Ovary (tissue), 7 donors: ENCODE measurements at regions not wholly inside any gene's neighbourhood (a gene's known extent, or its start where the extent isn't known, plus 50 kb on each side); places are given as distances from the start of the nearest gene placed in this dataset.

ENCODE experiments used
- DNase-seq, 5 donors: peaks; one replicate each; pipeline ENCODE4 v3.0.0-alpha.2; 2019 to 2020
- H3K27ac ChIP-seq, 2 donors: fragments of 200-600 bp; one replicate each; pipeline versions ENCODE4 v1.5.1 to v1.8.0; 2019 to 2022
- H3K27me3 ChIP-seq: fragments of 200-600 bp; one replicate; pipeline ENCODE4 v1.8.0; 2022
- H3K36me3 ChIP-seq: fragments of 200-600 bp; sonication (generic); one replicate; pipeline ENCODE4 v1.5.1; 2019
- H3K4me1 ChIP-seq: one replicate; pipeline ENCODE4 v1.8.1; 2013; ENCODE audit warnings: mild to moderate bottlenecking, moderate library complexity; ENCODE audit not compliant: insufficient read depth
- H3K4me3 ChIP-seq: fragments of 200-600 bp; sonication (generic); one replicate; pipeline ENCODE4 v1.5.1; 2017
- H3K9me3 ChIP-seq, 2 donors: fragments of 200-600 bp in 1 of 2; sonication (generic) in 1 of 2; one replicate each; pipeline versions ENCODE4 v1.5.1 to v1.8.1; 2013 to 2019; ENCODE audit warnings: mild to moderate bottlenecking in 1 of 2, moderate library complexity in 1 of 2
- EP300 ChIP-seq: sonication (generic); formaldehyde crosslinking; IDR thresholded peaks from one replicate; pipeline ENCODE4 v1.6.1; 2017; ENCODE audit warnings: antibody characterized with exemption
- POLR2A ChIP-seq: fragments of 450-650 bp; IDR thresholded peaks from one replicate; pipeline ENCODE4 v1.6.1; 2017; ENCODE audit warnings: antibody characterized with exemption, mild to moderate bottlenecking, moderate library complexity
- WGBS, 3 donors: extraction: QIAGEN DNeasy Blood & Tissue Kit in 1 of 3; methylation state at CpG; one replicate each; pipeline versions ENCODE4 v1.1.5 to v1.1.7; 2013 to 2017; 5-methylcytosine and 5-hydroxymethylcytosine counted together
- intact Hi-C, 4 donors: fragments of 100-400 bp; cut with DNase I; formaldehyde crosslinking; loops; one replicate each; pipeline versions ENCODE4 v1.11.0 to v1.15.1; 2022 to 2023
- TF ChIP-seq, protein P1 (sequence below), 3 donors: fragments of 450-650 bp in 2 of 3; fragments of 200-600 bp in 1 of 3; IDR thresholded peaks; one replicate each; pipeline versions ENCODE4 v1.5.1 to v1.8.0; 2016 to 2022; ENCODE audit warnings: antibody characterized with exemption in 3 of 3, mild to moderate bottlenecking in 1 of 3
- donor health status: DM: no; HTN: no; CAD: no; lungs with moderate emphysema.
- donor health status: DM: no; HTN: no; CAD: no.
- donor health status: Bipolar disorder and iron deficiency.
- donor health status: DM: no; HTN: no; CAD: no.
- donor health status: DM: yes; HTN: yes; CAD: no.

DNA sequence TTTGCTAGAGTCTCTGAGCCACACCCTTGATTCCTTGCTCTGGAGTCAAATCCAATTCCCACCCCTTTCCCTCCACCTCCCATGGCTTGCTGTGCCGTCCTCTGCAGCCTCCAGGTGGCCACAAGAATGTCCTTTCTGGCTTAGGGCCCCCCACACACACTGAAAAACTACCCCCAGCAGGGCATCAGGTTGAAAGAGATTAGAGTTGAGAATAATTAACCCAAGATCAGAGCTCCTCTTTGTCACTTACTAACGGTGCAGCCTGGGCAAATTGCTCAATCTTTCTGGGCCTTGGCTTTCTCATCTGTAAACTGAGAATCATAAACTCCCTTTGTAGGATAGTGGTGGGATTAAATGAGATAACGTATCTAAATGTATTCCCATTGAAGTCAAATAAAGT is 78.5 kb downstream of the MRPL46 start:
- Histone ChIP-seq H3K27ac (no peak overlapping the region), H3K36me3 (no peaks in the 10 kb centered on the region), H3K4me3 (no peak overlapping the region), H3K4me1 (no peaks in the 10 kb centered on the region), H3K27me3 (no peaks in the 10 kb centered on the region), H3K9me3 (no peaks in the 10 kb centered on the region)
- TF ChIP-seq POLR2A (no peak), EP300 (no peak)
- TF ChIP-seq, protein P1, sequence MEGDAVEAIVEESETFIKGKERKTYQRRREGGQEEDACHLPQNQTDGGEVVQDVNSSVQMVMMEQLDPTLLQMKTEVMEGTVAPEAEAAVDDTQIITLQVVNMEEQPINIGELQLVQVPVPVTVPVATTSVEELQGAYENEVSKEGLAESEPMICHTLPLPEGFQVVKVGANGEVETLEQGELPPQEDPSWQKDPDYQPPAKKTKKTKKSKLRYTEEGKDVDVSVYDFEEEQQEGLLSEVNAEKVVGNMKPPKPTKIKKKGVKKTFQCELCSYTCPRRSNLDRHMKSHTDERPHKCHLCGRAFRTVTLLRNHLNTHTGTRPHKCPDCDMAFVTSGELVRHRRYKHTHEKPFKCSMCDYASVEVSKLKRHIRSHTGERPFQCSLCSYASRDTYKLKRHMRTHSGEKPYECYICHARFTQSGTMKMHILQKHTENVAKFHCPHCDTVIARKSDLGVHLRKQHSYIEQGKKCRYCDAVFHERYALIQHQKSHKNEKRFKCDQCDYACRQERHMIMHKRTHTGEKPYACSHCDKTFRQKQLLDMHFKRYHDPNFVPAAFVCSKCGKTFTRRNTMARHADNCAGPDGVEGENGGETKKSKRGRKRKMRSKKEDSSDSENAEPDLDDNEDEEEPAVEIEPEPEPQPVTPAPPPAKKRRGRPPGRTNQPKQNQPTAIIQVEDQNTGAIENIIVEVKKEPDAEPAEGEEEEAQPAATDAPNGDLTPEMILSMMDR (IDR thresholded peaks at IDR 0.05): no peak
- 35 to 49% (median 40%) methylated on average over 3 of the region's 3 CpGs for WGBS, 3 donors
- DNase-seq: no peak
- intact Hi-C loops: no loop called here

DNA sequence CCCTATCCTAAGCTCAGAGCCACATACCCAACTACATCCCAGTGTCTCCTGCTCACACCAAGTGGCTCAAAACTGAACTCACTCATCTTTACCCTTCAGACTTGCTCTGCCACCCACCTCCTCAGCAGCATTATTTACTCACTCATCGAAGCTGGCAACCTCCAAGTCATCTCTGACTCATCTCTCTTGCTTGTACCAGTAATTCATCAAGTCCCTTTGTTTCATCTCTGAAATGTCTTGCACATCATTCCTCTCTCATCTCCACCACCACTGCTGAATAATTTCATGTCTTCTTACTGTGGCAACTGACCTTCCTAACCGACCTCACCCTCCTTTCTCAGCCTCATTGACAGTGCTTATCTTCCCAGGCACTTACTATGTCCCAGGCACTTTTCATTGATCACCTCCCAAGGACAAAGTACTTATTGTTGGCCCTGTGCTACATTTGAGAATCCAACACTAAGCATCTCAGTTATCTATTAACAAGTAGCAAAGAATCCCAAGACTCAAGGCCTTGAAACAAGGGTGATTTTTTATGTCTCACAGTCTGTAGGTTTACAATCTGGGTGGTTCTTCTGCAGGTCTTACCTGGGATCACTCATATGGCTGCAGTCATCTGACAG is 82.0 kb downstream of the MRPL46 start:
- Histone ChIP-seq H3K36me3 (no peaks in the 10 kb centered on the region), H3K27me3 (no peaks in the 10 kb centered on the region), H3K4me3 (no peak overlapping the region), H3K4me1 (peaks cover 1% of the 10 kb centered on the region), H3K27ac (no peak overlapping the region), H3K9me3 (no peaks in the 10 kb centered on the region)
- TF ChIP-seq, protein P1 (IDR thresholded peaks at IDR 0.05): no peak
- TF ChIP-seq POLR2A: no peak
- no peak for TF ChIP-seq EP300
- WGBS, 3 donors: 36 to 51% (median 42%) methylated on average over 2 of the region's 2 CpGs
- no peak for DNase-seq
- intact Hi-C loops: no loop called here

DNA sequence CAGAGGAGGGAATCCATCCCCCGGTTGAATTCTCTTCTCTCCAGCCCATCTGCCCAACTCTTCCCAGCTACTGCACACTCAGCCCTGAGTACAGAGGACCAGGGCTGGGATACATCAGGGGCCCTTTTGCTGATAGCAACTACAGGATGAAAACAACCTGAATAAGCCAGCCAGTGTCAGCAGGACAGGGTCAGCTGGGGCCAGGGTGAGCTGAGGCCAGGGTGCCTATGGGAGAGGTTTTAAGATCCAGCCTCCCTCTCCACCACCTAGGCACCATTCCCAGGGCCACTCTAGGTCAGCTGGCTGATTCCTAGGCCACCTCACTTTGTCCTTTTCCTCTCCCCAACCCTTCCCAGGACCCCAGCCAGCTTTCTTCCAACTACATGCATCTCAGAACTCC is 83.8 kb downstream of the MRPL46 start:
- Histone ChIP-seq H3K27me3 (no peaks in the 10 kb centered on the region), H3K4me3 (no peak overlapping the region), H3K36me3 (no peaks in the 10 kb centered on the region), H3K9me3 (no peaks in the 10 kb centered on the region), H3K4me1 (peaks cover 1% of the 10 kb centered on the region), H3K27ac (no peak overlapping the region)
- no peak for TF ChIP-seq EP300
- TF ChIP-seq POLR2A: no peak
- TF ChIP-seq, protein P1 (IDR thresholded peaks at IDR 0.05): no peak
- DNase-seq: no peak
- intact Hi-C loops: no loop called here
- 33 to 43% (median 40%) methylated on average over 1 of the region's 1 CpG for WGBS, 3 donors

DNA sequence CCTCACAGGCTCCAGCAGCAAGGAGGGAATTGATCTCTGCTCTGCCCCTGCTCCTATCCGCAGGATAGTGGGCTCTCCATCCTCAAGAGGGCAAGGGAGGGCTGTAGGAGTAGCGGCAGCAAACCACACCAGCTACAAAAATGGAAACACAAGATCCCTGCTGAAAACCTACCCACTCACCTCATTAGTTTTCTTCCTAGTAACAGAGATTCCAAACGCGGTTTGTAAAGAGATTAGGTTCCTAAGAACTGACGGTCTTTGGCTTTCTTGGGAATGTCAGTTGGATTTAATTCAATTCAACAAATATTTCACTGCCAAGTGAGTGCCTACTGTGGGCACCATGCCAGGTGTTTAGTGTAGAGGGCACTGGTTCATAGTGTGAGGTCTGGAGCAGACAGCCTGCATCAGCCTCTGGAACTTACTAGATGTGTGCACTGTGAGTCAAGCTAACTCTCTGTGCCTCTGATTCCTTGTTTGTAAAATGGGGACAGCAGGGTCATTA is 84.7 kb downstream of the MRPL46 start:
- no peaks in the 10 kb centered on the region for H3K9me3 ChIP-seq
- H3K4me1 ChIP-seq: peaks cover 1% of the 10 kb centered on the region
- TF ChIP-seq, protein P1 (IDR thresholded peaks at IDR 0.05): no peak
- TF ChIP-seq EP300: no peak
- TF ChIP-seq POLR2A: no peak
- no peak overlapping the region for H3K27ac ChIP-seq
- WGBS, 3 donors: 7 to 15% (median 10%) methylated on average over 5 of the region's 5 CpGs
- H3K36me3 ChIP-seq: no peaks in the 10 kb centered on the region
- H3K4me3 ChIP-seq: no peak overlapping the region
- intact Hi-C loops: no loop called here
- no peak for DNase-seq
- H3K27me3 ChIP-seq: no peaks in the 10 kb centered on the region
